HepG2 (cell line): ENCODE measurements at regions not wholly inside any gene's neighbourhood (a gene's known extent, or its start where the extent isn't known, plus 50 kb on each side); places are given as distances from the start of the nearest gene placed in this dataset.
A peak's percentile ranks its signal among the peaks of the same experiment; 100 is the strongest.

ENCODE experiments used
- ATAC-seq: fragments of 200-7000 bp; cut with Tn5 transposase; 3 replicates; pipeline ENCODE4 v1.9.1; 2020; ENCODE audit warnings: mild to moderate bottlenecking, moderate library complexity
- BruUV-seq: library from RNA; stranded (reverse); fragments of 400-500 nt; replicated peaks from 2 replicates; lab custom pipeline; 2021; lab: Mats Ljungman, UMichigan
- CTCF ChIA-PET: fragments of 300-600 bp; formaldehyde crosslinking; extraction: SDS; loops from one replicate; lab custom pipeline; 2021; ENCODE audit warnings: low total read pairs, inconsistent platforms, low intra/inter-chr PET ratio; lab: Yijun Ruan, JAX
- POLR2A ChIA-PET: fragments of 350-600 bp; sonication (Branson Sonifier 250); formaldehyde crosslinking; loops from one replicate; lab custom pipeline; 2020; ENCODE audit warnings: antibody characterized with exemption, inconsistent platforms; lab: Yijun Ruan, JAX
- DNase-seq: peaks from one replicate; pipeline ENCODE4 v3.0.0-alpha.2; 2015; ENCODE audit warnings: low spot score
- FAIRE-seq: peaks from 3 replicates; lab custom pipeline; 2011; peaks lifted over from hg19 to GRCh38; lab: Jason Lieb, UNC
- H2AFZ ChIP-seq: one replicate; pipeline ENCODE4 v1.6.1; 2011; ENCODE audit warnings: low read length, inconsistent platforms
- H3K27ac ChIP-seq: fragments of 300-600 bp; 3 replicates; pipeline ENCODE4 v1.8.0; 2011; ENCODE audit warnings: mixed run types, mild to moderate bottlenecking, mixed read lengths, low read length, inconsistent platforms; ENCODE audit not compliant: insufficient read depth; ENCODE audit errors: extremely low read length
- H3K27me3 ChIP-seq, 2 experiments: fragments of 200-600 bp in 1 of 2; 2 replicates in 1 of 2; 3 replicates in 1 of 2; pipeline versions ENCODE4 v1.6.0 to v1.8.0; 2011; ENCODE audit warnings: low read length in 2 of 2, mild to moderate bottlenecking in 2 of 2, moderate library complexity in 2 of 2, inconsistent platforms in 1 of 2; ENCODE audit not compliant: insufficient read depth in 2 of 2, control insufficient read depth in 1 of 2
- H3K36me3 ChIP-seq, 2 experiments: fragments of 200-600 bp in 1 of 2; replicated peaks in 1 of 2; 2 replicates in 1 of 2; 3 replicates in 1 of 2; pipeline versions ENCODE4 v1.5.1 to v1.8.0; 2011; ENCODE audit warnings: low read length in 2 of 2, inconsistent platforms in 1 of 2; ENCODE audit not compliant: insufficient read depth in 2 of 2, control insufficient read depth in 1 of 2
- H3K4me1 ChIP-seq: 2 replicates; pipeline ENCODE4 v1.5.1; 2012; ENCODE audit warnings: low read length, inconsistent platforms; ENCODE audit not compliant: insufficient read depth
- H3K4me2 ChIP-seq: 2 replicates; pipeline ENCODE4 v1.6.0; 2011; ENCODE audit warnings: low read depth, low read length, inconsistent platforms
- H3K4me3 ChIP-seq, 3 experiments: fragments of 200-600 bp in 1 of 3; sonication (generic), shearing (Covaris generic) in 1 of 3; replicated peaks in 1 of 3; 2 replicates each; pipeline ENCODE4 v1.5.1; 2011 to 2016; ENCODE audit warnings: low read length in 3 of 3, inconsistent platforms in 2 of 3, low read depth in 2 of 3, mild to moderate bottlenecking in 2 of 3, control low read depth in 1 of 3, mixed read lengths in 1 of 3; ENCODE audit not compliant: insufficient read depth in 1 of 3
- H3K79me2 ChIP-seq: one replicate; pipeline ENCODE4 v1.6.1; 2011; ENCODE audit warnings: low read length, inconsistent platforms; ENCODE audit not compliant: insufficient read depth
- H3K9ac ChIP-seq: 2 replicates; pipeline ENCODE4 v1.6.0; 2011; ENCODE audit warnings: mild to moderate bottlenecking, low read depth, low read length, inconsistent platforms; ENCODE audit not compliant: insufficient read depth
- H3K9me3 ChIP-seq: 2 replicates; pipeline ENCODE4 v1.5.1; 2012; ENCODE audit warnings: mild to moderate bottlenecking, low read length
- H4K20me1 ChIP-seq: 2 replicates; pipeline ENCODE4 v1.6.0; 2011; ENCODE audit warnings: inconsistent platforms, mild to moderate bottlenecking, low read length, moderate library complexity; ENCODE audit not compliant: insufficient read depth
- HNRNPH1 ChIP-seq: fragments of 200-400 bp; formaldehyde crosslinking; optimal IDR thresholded peaks from 2 replicates; pipeline ENCODE3; 2017; ENCODE audit warnings: mild to moderate bottlenecking, low read depth, low read length
- THAP11 ChIP-seq: IDR thresholded peaks from 2 replicates; pipeline ENCODE4 v1.6.1; 2016; ENCODE audit warnings: missing biosample characterization, missing genetic modification reagents
- ZNF329 ChIP-seq: sonication (generic); formaldehyde crosslinking; IDR thresholded peaks from 2 replicates; pipeline ENCODE4 v1.9.0; 2021; ENCODE audit warnings: low read depth, mild to moderate bottlenecking, missing genetic modification reagents
- ZNF7 ChIP-seq: IDR thresholded peaks from 2 replicates; pipeline ENCODE4 v1.6.1; 2016; ENCODE audit warnings: missing biosample characterization, missing genetic modification reagents
- ZNF839 ChIP-seq: sonication (generic); formaldehyde crosslinking; IDR thresholded peaks from 2 replicates; pipeline ENCODE4 v1.4.0; 2020; ENCODE audit warnings: missing genetic modification reagents, mild to moderate bottlenecking, borderline replicate concordance
- WGBS: methylation state at CpG from one replicate; pipeline ENCODE4 v1.1.6; 2017; ENCODE audit warnings: low lambda C conversion rate; 5-methylcytosine and 5-hydroxymethylcytosine counted together
- in situ Hi-C: cut with HindIII; loops from 2 replicates; pipeline ENCODE4 v1.10.0; 2017; ENCODE audit warnings: low pct_unique_long_range_greater_than_20kb; ENCODE audit not compliant: extremely low pct_ligation_motif_present
- intact Hi-C: fragments of 100-400 bp; cut with micrococcal nuclease; formaldehyde crosslinking; loops from one replicate; pipeline ENCODE4 v1.10.0; 2022; ENCODE audit not compliant: unreplicated experiment
- TF ChIP-seq, protein P1 (sequence below): sonication (generic); formaldehyde crosslinking; IDR thresholded peaks from 2 replicates; pipeline ENCODE4 v1.4.0; 2020; ENCODE audit warnings: missing genetic modification reagents
- TF ChIP-seq, protein P2 (sequence below): sonication (generic); formaldehyde crosslinking; IDR thresholded peaks from 2 replicates; pipeline ENCODE4 v1.4.0; 2020; ENCODE audit warnings: missing genetic modification reagents, mild to moderate bottlenecking, borderline replicate concordance

DNA sequence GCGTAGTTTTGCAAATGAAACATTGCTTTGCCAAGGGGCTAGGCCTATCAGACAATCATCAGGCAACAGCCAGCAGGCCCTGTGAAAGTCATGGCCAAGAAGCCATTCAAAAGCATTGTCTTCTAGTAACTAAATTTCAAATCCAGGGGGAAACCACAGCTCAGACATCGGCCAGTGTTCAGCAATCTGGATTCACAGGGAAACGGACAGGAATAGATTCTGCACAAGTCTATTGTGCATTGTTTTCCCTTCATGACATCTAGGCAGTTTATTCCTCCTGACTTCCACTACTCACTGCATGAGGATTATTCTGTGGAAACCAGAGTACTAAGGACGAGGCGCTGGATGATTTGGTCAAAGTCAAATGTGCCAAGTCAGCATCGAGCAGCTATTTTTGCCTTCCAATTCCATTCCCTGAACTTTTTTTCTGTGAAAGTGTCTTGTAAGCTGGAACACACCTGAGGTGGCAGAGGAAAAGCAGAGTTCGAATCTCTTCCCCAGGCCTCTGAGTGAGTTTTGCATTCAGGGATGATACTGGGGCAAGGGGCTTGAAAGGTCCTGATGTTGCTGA, 75.4 kb downstream of the VCPKMT start (continued):
- TF ChIP-seq HNRNPH1: no peak

DNA sequence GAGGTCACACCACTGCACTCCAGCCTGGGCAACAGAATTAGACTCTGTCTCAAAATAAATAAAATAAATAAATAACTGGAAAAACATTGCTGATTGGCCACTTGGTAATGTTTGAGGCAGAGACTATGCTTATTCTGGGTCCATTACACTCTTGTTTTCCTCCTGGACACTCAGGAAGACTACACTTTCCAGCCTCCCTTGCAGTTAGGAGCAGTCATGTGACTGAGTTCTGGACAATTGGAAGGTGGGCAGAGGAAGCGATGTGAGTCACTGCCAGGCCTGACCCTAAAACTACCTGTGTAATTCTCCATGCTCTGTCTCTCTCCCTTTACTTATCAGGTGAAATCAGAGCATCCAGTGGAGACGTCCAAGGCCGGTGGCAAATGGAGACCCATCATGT, 74.4 kb downstream of the VCPKMT start:
- H3K9me3 ChIP-seq: no peaks in the 10 kb centered on the region
- no peaks in the 10 kb centered on the region for H3K79me2 ChIP-seq
- H3K36me3 ChIP-seq: no peaks in the 10 kb centered on the region; a peak in 1 of 5 replicates
- H3K27ac ChIP-seq: no peak overlapping the region
- 100% methylated on average over 3 of the region's 3 CpGs for WGBS
- no TSS peak for BruUV-seq
- ChIA-PET CTCF (no interaction called here), POLR2A (no interaction called here)
- H3K9ac ChIP-seq: no peak overlapping the region
- DNase-seq: no peak
- H4K20me1 ChIP-seq: no peaks in the 10 kb centered on the region
- H3K4me3 ChIP-seq: no peak overlapping the region
- H3K27me3 ChIP-seq: no peaks in the 10 kb centered on the region
- no peak overlapping the region for H3K4me2 ChIP-seq
- H2AFZ ChIP-seq: no peak overlapping the region
- intact Hi-C loops (loop anchor here (10.0 kb wide), 1 partner anchor 63 kb away; no protein-coding TSS in a partner anchor), in situ Hi-C loops (no loop called here)
- TF ChIP-seq THAP11 (CRISPR knock-in tag) (peak; percentile 56; the same call in 1 of the 2 replicates), ZNF329 (CRISPR knock-in tag) (no peak), ZNF839 (CRISPR knock-in tag) (no peak), ZNF7 (CRISPR knock-in tag) (no peak)
- TF ChIP-seq, protein P1, sequence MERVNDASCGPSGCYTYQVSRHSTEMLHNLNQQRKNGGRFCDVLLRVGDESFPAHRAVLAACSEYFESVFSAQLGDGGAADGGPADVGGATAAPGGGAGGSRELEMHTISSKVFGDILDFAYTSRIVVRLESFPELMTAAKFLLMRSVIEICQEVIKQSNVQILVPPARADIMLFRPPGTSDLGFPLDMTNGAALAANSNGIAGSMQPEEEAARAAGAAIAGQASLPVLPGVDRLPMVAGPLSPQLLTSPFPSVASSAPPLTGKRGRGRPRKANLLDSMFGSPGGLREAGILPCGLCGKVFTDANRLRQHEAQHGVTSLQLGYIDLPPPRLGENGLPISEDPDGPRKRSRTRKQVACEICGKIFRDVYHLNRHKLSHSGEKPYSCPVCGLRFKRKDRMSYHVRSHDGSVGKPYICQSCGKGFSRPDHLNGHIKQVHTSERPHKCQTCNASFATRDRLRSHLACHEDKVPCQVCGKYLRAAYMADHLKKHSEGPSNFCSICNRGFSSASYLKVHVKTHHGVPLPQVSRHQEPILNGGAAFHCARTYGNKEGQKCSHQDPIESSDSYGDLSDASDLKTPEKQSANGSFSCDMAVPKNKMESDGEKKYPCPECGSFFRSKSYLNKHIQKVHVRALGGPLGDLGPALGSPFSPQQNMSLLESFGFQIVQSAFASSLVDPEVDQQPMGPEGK (CRISPR knock-in tag): no peak
- TF ChIP-seq, protein P2, sequence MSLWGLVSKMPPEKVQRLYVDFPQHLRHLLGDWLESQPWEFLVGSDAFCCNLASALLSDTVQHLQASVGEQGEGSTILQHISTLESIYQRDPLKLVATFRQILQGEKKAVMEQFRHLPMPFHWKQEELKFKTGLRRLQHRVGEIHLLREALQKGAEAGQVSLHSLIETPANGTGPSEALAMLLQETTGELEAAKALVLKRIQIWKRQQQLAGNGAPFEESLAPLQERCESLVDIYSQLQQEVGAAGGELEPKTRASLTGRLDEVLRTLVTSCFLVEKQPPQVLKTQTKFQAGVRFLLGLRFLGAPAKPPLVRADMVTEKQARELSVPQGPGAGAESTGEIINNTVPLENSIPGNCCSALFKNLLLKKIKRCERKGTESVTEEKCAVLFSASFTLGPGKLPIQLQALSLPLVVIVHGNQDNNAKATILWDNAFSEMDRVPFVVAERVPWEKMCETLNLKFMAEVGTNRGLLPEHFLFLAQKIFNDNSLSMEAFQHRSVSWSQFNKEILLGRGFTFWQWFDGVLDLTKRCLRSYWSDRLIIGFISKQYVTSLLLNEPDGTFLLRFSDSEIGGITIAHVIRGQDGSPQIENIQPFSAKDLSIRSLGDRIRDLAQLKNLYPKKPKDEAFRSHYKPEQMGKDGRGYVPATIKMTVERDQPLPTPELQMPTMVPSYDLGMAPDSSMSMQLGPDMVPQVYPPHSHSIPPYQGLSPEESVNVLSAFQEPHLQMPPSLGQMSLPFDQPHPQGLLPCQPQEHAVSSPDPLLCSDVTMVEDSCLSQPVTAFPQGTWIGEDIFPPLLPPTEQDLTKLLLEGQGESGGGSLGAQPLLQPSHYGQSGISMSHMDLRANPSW (CRISPR knock-in tag): no peak
- ATAC-seq: no peak
- FAIRE-seq: no peak
- peaks cover 72% of the 10 kb centered on the region for H3K4me1 ChIP-seq
